ENCODE measurements at regions not wholly inside any gene's neighbourhood (a gene's known extent, or its start where the extent isn't known, plus 50 kb on each side); places are given as distances from the start of the nearest gene placed in this dataset.
"Not testable (repeated sequence)": the region's sequence is repeated elsewhere in the genome, so short reads cannot be mapped to it uniquely, and the experiment has no call there.

- DNase-seq = no peak
Measured at GRCh38 chr2:217008794-217009193, 148.9 kb upstream of the TNP1 start.

DNA sequence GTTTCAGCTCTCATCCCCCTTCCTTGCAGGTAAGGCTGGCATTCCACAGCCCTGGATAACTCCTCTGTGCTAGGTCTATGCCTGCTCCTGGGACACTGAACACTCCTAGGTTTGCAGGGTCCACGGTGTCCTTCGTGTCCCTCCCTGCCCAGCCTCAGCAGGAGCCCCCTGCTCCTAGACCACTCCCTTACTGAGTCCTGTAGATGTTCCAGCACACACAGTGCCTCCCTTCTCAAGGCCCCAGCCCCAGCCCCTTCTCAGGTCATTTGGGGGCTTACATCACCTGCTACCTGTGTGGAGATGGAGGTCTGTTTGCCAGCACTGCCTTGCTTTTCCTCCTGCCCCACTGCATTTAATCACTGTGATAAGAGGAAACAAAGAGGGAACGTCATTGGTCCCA, 146.4 kb upstream of the TNP1 start:
- no peak for DNase-seq

GRCh38 chr2:217004656-217005055, 144.8 kb upstream of the TNP1 start:
- DNase-seq = no peak

DNA sequence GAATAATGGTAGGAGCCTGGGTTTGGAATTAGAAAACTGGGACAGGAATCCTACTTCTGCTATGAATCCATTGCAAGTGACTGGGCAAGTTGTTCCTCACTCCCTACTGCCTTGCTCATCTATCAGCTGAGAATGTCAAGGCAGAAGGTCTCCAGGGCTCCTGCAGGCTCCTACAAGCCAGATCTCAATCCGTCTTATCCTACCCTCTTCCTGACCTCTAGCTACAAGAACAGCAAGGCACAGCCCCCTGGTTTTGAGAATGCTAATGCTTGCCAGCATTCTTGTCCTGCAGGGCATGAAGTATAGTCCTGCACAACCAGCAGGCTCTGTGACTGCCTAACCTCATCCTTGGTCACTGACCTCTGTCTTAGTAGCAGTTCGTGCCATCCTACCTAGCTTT, 141.9 kb upstream of the TNP1 start:
- DNase-seq = no peak

- DNase-seq = no peak
Measured at GRCh38 chr2:217000406-217000805, 140.5 kb upstream of the TNP1 start.

DNA sequence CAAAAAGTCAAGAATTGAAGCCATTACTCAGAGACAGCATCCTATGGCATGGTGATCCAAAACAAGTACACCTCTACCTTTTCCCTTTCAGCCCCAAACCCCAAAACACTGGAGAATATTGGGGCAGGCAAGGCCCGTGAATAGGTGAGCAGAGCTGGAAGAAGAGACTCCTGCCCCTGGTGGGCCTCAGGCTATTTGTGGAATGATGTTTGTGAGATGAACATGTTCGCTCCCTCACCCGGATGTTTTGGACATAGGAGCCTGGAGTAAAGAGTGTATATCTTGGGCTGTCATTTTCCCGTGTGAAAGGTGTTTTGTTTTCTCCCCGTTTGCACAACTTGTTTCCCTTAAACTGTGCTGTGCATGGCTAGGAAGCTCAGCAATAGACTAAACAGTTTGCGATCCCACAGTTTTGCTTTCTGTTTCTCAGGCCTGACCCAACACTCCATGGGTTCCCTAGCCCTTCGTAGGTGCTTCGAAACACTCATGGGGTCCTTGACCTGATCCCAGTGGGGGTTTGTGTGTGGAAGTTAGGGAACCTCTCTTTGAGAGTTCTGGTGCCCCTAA, 136.5 kb upstream of the TNP1 start:
- DNase-seq = no peak

- no peak for DNase-seq
Measured at GRCh38 chr2:216994353-216994854, 134.5 kb upstream of the TNP1 start.

- DNase-seq = no peak
Measured at GRCh38 chr2:216992056-216992675, 132.3 kb upstream of the TNP1 start.

- no peak for DNase-seq
Measured at GRCh38 chr2:216991563-216991962, 131.7 kb upstream of the TNP1 start.

- DNase-seq = no peak
Measured at GRCh38 chr2:216989340-216990129, 129.7 kb upstream of the TNP1 start.

GRCh38 chr2:216987252-216987821, 127.5 kb upstream of the TNP1 start:
- no peak for DNase-seq

DNA sequence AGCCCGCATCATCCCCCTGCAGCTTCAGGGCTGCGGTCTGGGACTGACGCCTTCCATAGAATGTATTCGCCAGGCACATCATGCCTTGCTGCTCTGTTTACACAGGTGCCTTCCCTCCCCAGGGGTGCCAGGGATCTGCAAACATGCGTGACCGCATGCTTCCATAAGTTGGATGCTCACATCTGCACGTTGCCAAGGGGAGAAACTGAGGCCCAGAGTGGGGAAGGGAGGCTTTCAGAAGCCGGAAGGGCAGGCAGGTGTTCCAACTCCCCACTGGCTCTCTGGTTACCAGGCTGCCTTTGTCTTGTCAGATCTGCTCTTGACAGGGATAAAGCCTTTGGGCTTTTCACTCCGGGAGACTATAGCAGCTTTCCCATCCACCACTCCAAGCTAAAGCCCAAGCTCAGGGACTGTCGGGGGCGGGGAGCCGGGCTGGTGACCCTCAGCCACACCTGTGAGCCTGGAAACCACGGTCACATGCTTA, 125.8 kb upstream of the TNP1 start:
- DNase-seq = no peak

GRCh38 chr2:216984937-216985336, 125.1 kb upstream of the TNP1 start:
- DNase-seq = no peak

DNA sequence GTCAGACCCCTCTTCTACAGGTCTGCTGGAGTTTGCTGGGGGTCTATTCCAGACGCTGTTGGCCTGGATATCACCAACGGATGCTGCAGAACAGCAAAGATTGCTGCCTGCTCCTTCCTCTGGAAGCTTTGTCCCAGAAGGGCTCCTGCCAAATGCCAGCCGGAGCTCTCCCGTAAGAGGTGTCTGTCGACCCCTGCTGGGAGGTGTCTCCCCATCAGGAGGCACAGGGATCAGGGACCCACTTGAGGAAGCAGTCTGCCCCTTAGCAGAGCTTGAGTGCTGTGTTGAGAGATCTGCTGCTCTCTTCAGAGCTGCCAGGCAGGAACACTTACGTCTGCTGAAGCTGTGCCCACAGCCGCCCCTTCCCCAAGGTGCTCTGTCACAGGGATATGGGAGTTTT, 122.1 kb upstream of the TNP1 start:
- DNase-seq = not testable (repeated sequence)

DNA sequence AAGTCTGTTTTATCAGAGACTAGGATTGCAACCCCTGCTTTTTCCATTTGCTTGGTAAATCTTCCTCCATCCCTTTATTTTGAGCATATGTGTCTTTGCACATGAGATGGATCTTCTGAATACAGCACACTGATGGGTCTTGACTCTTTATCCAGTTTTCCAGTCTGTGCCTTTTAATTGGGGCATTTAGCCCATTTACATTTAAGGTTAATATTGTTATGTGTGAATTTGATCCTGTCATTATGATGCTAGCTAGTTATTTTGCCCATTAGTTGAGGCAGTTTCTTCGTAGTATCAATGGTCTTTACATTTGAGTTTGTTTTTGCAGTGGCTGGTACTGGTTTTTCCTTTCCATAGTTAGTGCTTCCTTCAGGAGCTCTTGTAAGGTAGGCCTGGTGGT, 120.6 kb upstream of the TNP1 start:
- DNase-seq = not testable (repeated sequence)

DNA sequence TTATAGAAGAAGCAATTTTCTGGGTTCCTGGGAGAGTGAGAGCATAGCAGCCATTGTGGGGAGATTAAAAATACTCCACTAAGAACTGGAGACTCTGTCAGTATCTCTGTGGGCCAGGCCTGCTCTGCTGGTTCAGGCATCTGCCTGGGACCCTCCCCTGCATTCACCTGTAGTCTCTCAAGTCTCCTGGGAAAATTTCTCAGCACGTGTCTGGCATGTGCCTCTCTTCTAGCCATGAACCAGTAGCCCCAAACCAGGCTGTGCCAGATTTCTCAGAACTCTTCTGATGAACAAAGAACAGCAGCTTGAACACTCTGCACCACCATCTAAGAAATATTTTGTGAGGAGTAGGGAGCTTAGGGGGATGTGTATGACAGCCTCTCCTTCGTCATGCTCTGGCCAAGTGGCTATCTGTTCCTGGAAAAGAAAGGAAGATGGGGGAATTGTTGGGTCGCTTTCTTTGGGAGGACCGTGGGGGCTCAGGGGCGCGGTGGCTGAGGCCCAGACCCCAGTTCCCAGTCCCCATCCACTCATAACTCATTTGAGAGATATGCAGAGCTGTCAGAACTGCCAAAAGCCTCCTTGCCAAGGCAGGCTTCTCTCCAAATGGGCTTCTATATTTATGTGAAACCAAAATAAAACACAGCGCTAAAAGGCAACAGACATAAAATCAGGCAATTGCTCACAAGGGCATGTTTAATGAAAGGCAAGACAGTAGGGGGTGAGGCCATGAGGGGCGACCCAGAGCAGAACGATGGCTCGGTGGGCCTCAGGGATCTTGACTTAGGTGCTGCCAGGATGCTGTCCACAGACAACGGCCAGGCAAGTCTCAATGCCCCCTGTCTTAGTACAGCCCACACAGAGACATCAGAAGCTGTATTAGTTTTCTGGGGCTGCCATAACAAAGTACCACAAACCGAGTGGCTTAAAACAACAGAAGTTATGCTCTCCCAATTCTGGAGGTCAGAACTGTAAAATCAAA, 114.7 kb upstream of the TNP1 start:
- DNase-seq = no peak

GRCh38 chr2:216971593-216971992, 111.7 kb upstream of the TNP1 start:
- DNase-seq = no peak

GRCh38 chr2:216970359-216970915, 110.6 kb upstream of the TNP1 start:
- DNase-seq = no peak

DNA sequence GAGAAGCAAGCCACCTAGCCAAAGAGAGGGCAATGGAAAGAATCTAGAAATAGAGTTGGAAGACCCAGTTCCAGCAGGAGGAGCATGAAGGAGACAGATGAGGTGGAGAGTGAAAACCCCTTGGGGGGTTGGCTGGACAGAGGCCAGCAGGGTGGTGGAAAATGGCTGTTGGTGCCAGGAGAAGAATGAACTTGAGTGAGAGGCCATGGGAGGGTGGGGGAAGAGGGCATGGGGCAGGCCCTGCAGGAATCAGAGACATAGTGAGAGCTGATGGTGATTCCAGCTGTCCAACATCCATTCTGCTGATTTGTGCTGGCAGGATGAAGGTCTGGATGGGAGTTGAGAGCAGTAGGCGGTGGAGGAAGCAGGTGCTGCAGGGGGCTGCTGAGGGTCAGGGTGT, 108.0 kb upstream of the TNP1 start:
- DNase-seq = no peak

DNA sequence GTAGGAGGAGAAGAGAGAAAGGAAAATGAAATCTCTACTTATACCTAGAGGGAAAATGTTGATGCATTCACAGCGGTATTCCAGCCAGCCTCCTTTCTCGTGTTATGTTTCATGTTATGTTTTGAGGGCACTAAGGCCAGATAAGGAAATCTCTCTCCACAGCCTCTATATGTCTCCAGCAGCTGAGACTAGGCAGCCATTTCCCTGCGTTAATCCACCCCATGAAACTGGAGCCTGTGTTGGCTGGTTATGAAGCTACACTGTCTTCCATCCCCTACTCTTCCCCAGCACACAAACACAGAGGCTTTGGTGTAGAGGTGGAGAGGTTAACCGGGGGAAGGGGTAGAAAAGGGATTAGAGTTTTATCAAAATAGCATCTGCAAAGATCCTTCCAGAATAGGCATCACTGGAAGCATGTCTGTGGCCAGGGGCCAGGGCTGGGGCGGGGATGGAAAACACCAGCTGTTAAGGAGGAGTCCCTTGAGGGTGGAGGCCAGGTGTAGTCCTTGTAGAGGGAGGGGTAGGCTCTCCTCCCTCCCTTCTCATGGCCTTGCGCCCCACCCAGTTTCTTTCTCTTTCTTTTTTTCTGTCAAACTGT, 100.9 kb upstream of the TNP1 start:
- DNase-seq = no peak

DNA sequence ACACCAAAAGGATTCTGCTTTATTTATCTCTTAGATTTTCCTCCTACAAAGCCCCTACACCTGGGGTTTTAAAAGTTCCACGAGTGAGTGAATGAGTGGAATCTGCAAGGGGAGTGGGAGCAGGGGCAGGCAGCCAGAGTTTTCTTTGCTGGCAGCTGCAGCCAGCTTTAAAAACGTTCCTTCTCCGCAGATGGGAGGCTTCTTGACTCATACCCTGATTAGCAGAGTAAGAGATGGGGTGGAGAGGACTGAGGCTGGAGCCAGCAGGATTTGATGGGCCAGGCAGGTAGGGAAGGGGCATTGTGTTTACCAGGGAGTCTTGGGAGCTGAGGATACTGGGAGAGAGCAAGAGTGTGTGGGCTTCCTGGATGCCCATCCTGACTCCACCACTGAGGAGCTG, 99.6 kb upstream of the TNP1 start:
- no peak for DNase-seq

All from CD4-positive, alpha-beta T cell treated with Interleukin-17A for 1 hour (primary cell).